NCI-H2227 treated with DMSO at 0.1 percent for 48 hours (cell line): ENCODE measurements at regions not wholly inside any gene's neighbourhood (a gene's known extent, or its start where the extent isn't known, plus 50 kb on each side); places are given as distances from the start of the nearest gene placed in this dataset.
"Not testable (repeated sequence)": the region's sequence is repeated elsewhere in the genome, so short reads cannot be mapped to it uniquely, and the experiment has no call there.

Source experiments
- DNase-seq: peaks from one replicate; lab custom pipeline; 2025; lab: John Stamatoyannopoulos, UW

GRCh38 chr5:163885117-163885516 lies 379.7 kb downstream of the MAT2B start:
- no peak for DNase-seq

GRCh38 chr5:163887854-163888253 lies 382.4 kb downstream of the MAT2B start:
- DNase-seq, result no peak

- no peak for DNase-seq
These were observed 382.9 kb downstream of the MAT2B start for GRCh38 chr5:163888366-163888765.

- DNase-seq, result no peak
These were observed 383.9 kb downstream of the MAT2B start for GRCh38 chr5:163889369-163889768.

- DNase-seq, result no peak
These were observed 384.8 kb downstream of the MAT2B start for GRCh38 chr5:163890261-163890660.

- DNase-seq, result no peak
These were observed 387.9 kb downstream of the MAT2B start for GRCh38 chr5:163893281-163893680.

- DNase-seq, result no peak
These were observed 389.2 kb downstream of the MAT2B start for GRCh38 chr5:163894645-163895044.

GRCh38 chr5:163898873-163899272 lies 393.5 kb downstream of the MAT2B start:
- DNase-seq, result no peak

GRCh38 chr5:163907783-163908182 lies 402.4 kb downstream of the MAT2B start:
- not testable (repeated sequence) for DNase-seq

GRCh38 chr5:163908253-163908652 lies 402.8 kb downstream of the MAT2B start:
- DNase-seq, result no peak

- no peak for DNase-seq
These were observed 404.8 kb downstream of the MAT2B start for GRCh38 chr5:163910226-163910625.

GRCh38 chr5:163912046-163912445 lies 406.6 kb downstream of the MAT2B start:
- no peak for DNase-seq

GRCh38 chr5:163913548-163913947 lies 408.1 kb downstream of the MAT2B start:
- no peak for DNase-seq

- no peak for DNase-seq
These were observed 409.5 kb downstream of the MAT2B start for GRCh38 chr5:163914910-163915309.

GRCh38 chr5:163915481-163915961 lies 410.1 kb downstream of the MAT2B start:
- no peak for DNase-seq

- DNase-seq, result no peak
These were observed 411.0 kb downstream of the MAT2B start for GRCh38 chr5:163916376-163916775.

- DNase-seq, result no peak
These were observed 411.4 kb downstream of the MAT2B start for GRCh38 chr5:163916861-163917260.

- DNase-seq, result no peak
These were observed 412.3 kb downstream of the MAT2B start for GRCh38 chr5:163917747-163918146.

GRCh38 chr5:163934990-163935389 lies 429.6 kb downstream of the MAT2B start:
- not testable (repeated sequence) for DNase-seq

- DNase-seq, result no peak
These were observed 433.2 kb downstream of the MAT2B start for GRCh38 chr5:163938595-163938994.

- no peak for DNase-seq
These were observed 435.7 kb downstream of the MAT2B start for GRCh38 chr5:163941079-163941478.

GRCh38 chr5:163943546-163943945 lies 438.1 kb downstream of the MAT2B start:
- no peak for DNase-seq

- DNase-seq, result no peak
These were observed 439.3 kb downstream of the MAT2B start for GRCh38 chr5:163944738-163945137.

- no peak for DNase-seq
These were observed 442.6 kb downstream of the MAT2B start for GRCh38 chr5:163947848-163948666.
